Cardiac muscle cell (in vitro differentiated cells and primary cell): ENCODE measurements at regions not wholly inside any gene's neighbourhood (a gene's known extent, or its start where the extent isn't known, plus 50 kb on each side); places are given as distances from the start of the nearest gene placed in this dataset.
"Not testable (repeated sequence)": the region's sequence is repeated elsewhere in the genome, so short reads cannot be mapped to it uniquely, and the experiment has no call there.

Source experiments
- DNase-seq, 2 donors: peaks; one replicate each; pipeline versions ENCODE4 v3.0.0 to v3.0.0-alpha.2; 2010 to 2017; ENCODE audit warnings: low read depth in 1 of 2, low spot score in 1 of 2
- H3K27ac ChIP-seq: fragments of 200-600 bp; sonication (generic); 2 replicates; pipeline ENCODE4 v1.5.1; 2016
- H3K27me3 ChIP-seq: fragments of 200-600 bp; sonication (generic); 2 replicates; pipeline ENCODE4 v1.6.0; 2016; ENCODE audit warnings: control low read depth
- H3K36me3 ChIP-seq: fragments of 200-600 bp; sonication (generic); 2 replicates; pipeline ENCODE4 v1.5.1; 2016; ENCODE audit warnings: control low read depth
- H3K4me1 ChIP-seq: fragments of 200-600 bp; sonication (generic); 2 replicates; pipeline ENCODE4 v1.8.1; 2017; ENCODE audit warnings: low read depth, mild to moderate bottlenecking, mixed run types
- H3K4me3 ChIP-seq: fragments of 200-600 bp; sonication (generic); 2 replicates; pipeline ENCODE4 v1.5.1; 2016; ENCODE audit warnings: mild to moderate bottlenecking
- H3K9me3 ChIP-seq: fragments of 200-600 bp; sonication (generic); 2 replicates; pipeline ENCODE4 v1.5.1; 2017; ENCODE audit warnings: low read depth, mild to moderate bottlenecking, control low read depth
- CTCF ChIP-seq: IDR thresholded peaks from 2 replicates; pipeline ENCODE4 v1.5.1; 2012; ENCODE audit warnings: low read depth, mild to moderate bottlenecking, low read length

DNA sequence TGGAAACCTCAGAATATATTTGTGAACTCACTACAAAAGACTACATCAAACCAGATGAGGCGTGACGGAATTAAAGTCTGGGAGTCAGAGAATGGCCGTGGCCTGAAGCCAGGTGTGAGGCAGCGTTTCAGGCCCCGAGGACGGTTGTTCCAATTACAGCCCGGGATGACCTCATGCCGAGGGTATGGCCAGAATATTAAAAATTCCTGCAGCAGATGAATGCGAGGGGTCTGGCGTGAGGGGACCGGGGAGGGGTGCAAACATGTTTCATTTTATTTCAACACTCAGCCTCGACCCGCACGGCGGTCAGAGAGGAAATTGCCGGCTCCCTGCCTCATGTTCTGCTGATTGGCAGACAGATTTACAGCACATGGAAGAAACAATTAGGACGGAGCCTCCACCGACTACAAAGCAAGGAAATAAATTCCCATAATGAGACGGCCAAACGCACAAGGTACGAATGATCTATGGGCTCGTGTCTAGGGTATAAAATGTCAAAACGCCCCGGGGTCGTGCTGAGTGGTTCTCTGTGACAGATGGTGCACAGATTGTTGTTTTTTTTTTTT is 289.7 kb downstream of the SHOX start:
- no peak overlapping the region for H3K4me3 ChIP-seq
- DNase-seq: no peak
- H3K27ac ChIP-seq: no peak overlapping the region
- H3K27me3 ChIP-seq: no peaks in the 10 kb centered on the region
- H3K4me1 ChIP-seq: no peaks in the 10 kb centered on the region
- H3K36me3 ChIP-seq: no peaks in the 10 kb centered on the region
- no peaks in the 10 kb centered on the region for H3K9me3 ChIP-seq
- TF ChIP-seq CTCF: no peak

GRCh38 chrX:916230-916599 is 285.6 kb downstream of the SHOX start:
- H3K4me3 ChIP-seq: no peak overlapping the region
- H3K36me3 ChIP-seq: no peaks in the 10 kb centered on the region
- no peaks in the 10 kb centered on the region for H3K9me3 ChIP-seq
- no peak overlapping the region for H3K27ac ChIP-seq
- no peak for TF ChIP-seq CTCF
- no peaks in the 10 kb centered on the region for H3K4me1 ChIP-seq
- no peaks in the 10 kb centered on the region for H3K27me3 ChIP-seq
- DNase-seq: no peak

DNA sequence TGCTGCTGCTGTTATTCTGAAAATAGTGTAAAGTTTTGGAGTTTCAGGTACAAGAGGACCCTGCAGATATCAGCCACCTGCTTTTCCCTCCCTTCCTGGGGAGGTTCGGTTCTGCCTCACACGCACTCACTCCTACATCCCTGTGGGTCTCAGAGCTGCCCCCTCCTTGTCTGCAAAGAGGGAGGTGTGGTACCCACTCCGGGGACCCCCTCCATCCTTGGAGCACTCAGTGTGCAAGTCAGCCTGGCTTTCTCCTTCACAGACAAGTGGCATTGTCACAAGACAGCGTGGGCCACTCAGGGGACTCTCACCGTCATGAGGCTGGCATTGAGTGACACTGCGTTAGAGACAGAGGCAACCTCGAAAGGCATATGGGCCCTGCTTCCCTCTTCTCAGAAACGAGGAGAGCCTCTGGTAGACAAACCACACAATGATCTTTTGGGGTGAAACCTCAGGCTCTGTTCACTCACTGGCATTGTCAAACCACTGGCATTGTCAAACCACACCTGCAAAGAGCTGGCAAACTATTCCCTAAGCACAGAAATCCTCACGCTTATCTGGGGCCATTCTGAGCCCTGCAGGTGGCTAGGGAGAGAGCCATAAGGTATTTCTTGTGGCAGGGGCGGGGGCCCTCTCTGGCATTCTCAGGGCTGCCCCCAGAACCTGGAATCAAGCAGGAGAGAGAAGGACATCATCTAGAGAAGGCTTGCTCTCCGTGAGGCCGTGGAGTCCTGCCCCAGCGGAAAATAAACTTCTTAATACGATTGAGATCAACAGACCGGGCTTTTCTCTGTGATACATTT is 285.0 kb downstream of the SHOX start:
- no peaks in the 10 kb centered on the region for H3K9me3 ChIP-seq
- H3K27ac ChIP-seq: no peak overlapping the region
- no peaks in the 10 kb centered on the region for H3K4me1 ChIP-seq
- H3K36me3 ChIP-seq: no peaks in the 10 kb centered on the region
- DNase-seq: no peak
- H3K27me3 ChIP-seq: no peaks in the 10 kb centered on the region
- H3K4me3 ChIP-seq: no peak overlapping the region
- no peak for TF ChIP-seq CTCF

- TF ChIP-seq CTCF: no peak
Measured at GRCh38 chrX:914206-914605, 283.6 kb downstream of the SHOX start.

DNA sequence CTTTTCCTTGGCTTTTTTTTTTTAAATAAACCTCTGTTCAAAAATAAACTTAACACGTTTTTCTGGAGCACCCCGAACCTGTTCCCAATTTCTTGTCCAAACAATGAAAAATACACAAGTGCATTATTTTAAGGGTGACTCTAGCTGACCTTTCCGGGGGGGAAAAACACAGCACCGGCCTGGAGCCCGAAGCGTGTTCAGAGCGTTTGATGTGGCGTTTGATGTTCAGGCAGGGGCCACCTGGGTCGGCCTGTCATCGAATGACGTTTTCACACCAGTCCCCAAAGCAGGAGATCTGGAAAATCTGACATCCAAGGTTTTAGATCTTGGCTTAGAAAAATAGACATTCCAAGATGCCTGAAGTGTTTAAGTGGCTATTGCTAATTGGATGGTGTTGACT is 282.1 kb downstream of the SHOX start:
- Histone ChIP-seq H3K9me3 (no peaks in the 10 kb centered on the region), H3K4me1 (no peaks in the 10 kb centered on the region), H3K36me3 (no peaks in the 10 kb centered on the region), H3K4me3 (no peak overlapping the region), H3K27ac (no peak overlapping the region), H3K27me3 (no peaks in the 10 kb centered on the region)
- TF ChIP-seq CTCF: no peak
- DNase-seq: no peak

More at GRCh38 chrX:914206-914605, 283.6 kb downstream of the SHOX start:
- Histone ChIP-seq H3K27me3 (no peaks in the 10 kb centered on the region), H3K9me3 (no peaks in the 10 kb centered on the region), H3K4me1 (no peaks in the 10 kb centered on the region), H3K27ac (no peak overlapping the region), H3K4me3 (no peak overlapping the region), H3K36me3 (no peaks in the 10 kb centered on the region)
- DNase-seq: no peak

DNA sequence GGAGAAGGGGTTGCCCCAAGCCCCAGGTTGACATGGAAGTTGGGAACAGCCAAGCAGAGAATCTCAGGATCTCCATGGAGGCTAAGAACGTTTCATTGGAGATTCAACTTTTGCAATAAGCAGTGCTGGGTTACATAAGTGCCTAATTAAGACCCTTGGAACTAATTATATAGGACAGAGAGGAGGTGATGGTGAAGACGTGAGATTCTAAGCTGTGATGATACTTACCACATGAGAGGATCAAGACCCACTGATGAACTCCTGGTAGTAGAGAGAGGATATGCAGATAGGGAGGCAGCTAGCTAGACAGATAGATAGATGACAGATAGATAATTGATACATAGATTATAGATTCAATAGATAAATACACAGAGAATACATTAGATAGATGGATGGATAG is 278.5 kb downstream of the SHOX start:
- H3K4me1 ChIP-seq, H3K9me3 ChIP-seq, H3K27me3 ChIP-seq, H3K36me3 ChIP-seq, DNase-seq, H3K4me3 ChIP-seq, H3K27ac ChIP-seq: not testable (repeated sequence)
